Neural cell (in vitro differentiated cells): ENCODE measurements at regions not wholly inside any gene's neighbourhood (a gene's known extent, or its start where the extent isn't known, plus 50 kb on each side); places are given as distances from the start of the nearest gene placed in this dataset.

ENCODE experiments used
- H2AFZ ChIP-seq: fragments of 200-600, 300-800 bp; sonication (generic), shearing (Covaris generic); 2 replicates; pipeline ENCODE4 v1.6.0; 2014; ENCODE audit warnings: low read depth, mild to moderate bottlenecking, antibody characterized with exemption, low read length, moderate library complexity
- H3F3A ChIP-seq: fragments of 200-600 bp; shearing (Covaris generic); 2 replicates; pipeline ENCODE4 v1.6.1; 2016; ENCODE audit warnings: mild to moderate bottlenecking, moderate library complexity, mixed read lengths, antibody characterized with exemption, low read length; ENCODE audit not compliant: insufficient read depth, poor library complexity, severe bottlenecking
- H3K27ac ChIP-seq: fragments of 200-600, 300-800 bp; sonication (generic), shearing (Covaris generic); 2 replicates; pipeline ENCODE4 v1.5.1; 2014; ENCODE audit warnings: mild to moderate bottlenecking, low read length, moderate library complexity
- H3K27me3 ChIP-seq: fragments of 300-800, 200-600 bp; sonication (generic), shearing (Covaris generic); 2 replicates; pipeline ENCODE4 v1.6.0; 2014; ENCODE audit warnings: mild to moderate bottlenecking, low read depth, low read length, moderate library complexity; ENCODE audit not compliant: insufficient read depth
- H3K36me3 ChIP-seq: fragments of 300-800, 200-600 bp; sonication (generic), shearing (Covaris generic); 2 replicates; pipeline ENCODE4 v1.5.1; 2014; ENCODE audit warnings: mild to moderate bottlenecking, antibody characterized with exemption, low read length, moderate library complexity; ENCODE audit not compliant: insufficient read depth
- H3K4me2 ChIP-seq: fragments of 300-800, 200-600 bp; sonication (generic), shearing (Covaris generic); 2 replicates; pipeline ENCODE4 v1.6.0; 2014; ENCODE audit warnings: mild to moderate bottlenecking, low read length
- H3K4me3 ChIP-seq: fragments of 300-800, 200-600 bp; sonication (generic), shearing (Covaris generic); 2 replicates; pipeline ENCODE4 v1.5.1; 2014; ENCODE audit warnings: mild to moderate bottlenecking, low read length, moderate library complexity
- H3K79me2 ChIP-seq: fragments of 200-600 bp; shearing (Covaris generic); replicated peaks from 2 replicates; pipeline ENCODE4 v1.6.0; 2014; ENCODE audit warnings: mild to moderate bottlenecking, low read length, moderate library complexity; ENCODE audit not compliant: insufficient read depth
- H3K9ac ChIP-seq: fragments of 300-800, 200-600 bp; sonication (generic), shearing (Covaris generic); 2 replicates; pipeline ENCODE4 v1.6.1; 2016; ENCODE audit warnings: mild to moderate bottlenecking, low read length, mixed read lengths
- H3K9me2 ChIP-seq: fragments of 200-600 bp; shearing (Covaris generic); 2 replicates; pipeline ENCODE4 v1.6.1; 2016; ENCODE audit warnings: mild to moderate bottlenecking, low read length, mixed read lengths; ENCODE audit not compliant: insufficient read depth
- H3K9me3 ChIP-seq: fragments of 200-600, 300-800 bp; sonication (generic), shearing (Covaris generic); 2 replicates; pipeline ENCODE4 v1.6.1; 2016; ENCODE audit warnings: mild to moderate bottlenecking, mixed run types, low read length, moderate library complexity, mixed read lengths
- H4K20me1 ChIP-seq: fragments of 200-600 bp; shearing (Covaris generic); 2 replicates; pipeline ENCODE4 v1.6.1; 2016; ENCODE audit warnings: mild to moderate bottlenecking, mixed run types; ENCODE audit not compliant: insufficient read depth
- CTCF ChIP-seq: fragments of 450-650 bp; IDR thresholded peaks from 2 replicates; pipeline ENCODE4 v1.5.1; 2014; ENCODE audit warnings: antibody characterized with exemption, mild to moderate bottlenecking, moderate library complexity; ENCODE audit not compliant: poor library complexity, severe bottlenecking
- EP300 ChIP-seq: fragments of 450-650 bp; conservative IDR thresholded peaks from 2 replicates; pipeline ENCODE4 v1.6.1; 2014; ENCODE audit warnings: antibody characterized with exemption, mild to moderate bottlenecking, moderate library complexity; ENCODE audit not compliant: poor library complexity, severe bottlenecking
- EZH2 ChIP-seq: fragments of 200-600, 300-800 bp; shearing (Covaris generic), sonication (generic); IDR thresholded peaks from 2 replicates; pipeline ENCODE4 v1.6.1; 2014; ENCODE audit warnings: antibody characterized with exemption, low read length, borderline replicate concordance, mild to moderate bottlenecking; ENCODE audit not compliant: insufficient read depth, poor library complexity, severe bottlenecking
- MXI1 ChIP-seq: fragments of 450-650 bp; conservative IDR thresholded peaks from 2 replicates; pipeline ENCODE4 v1.6.1; 2014; ENCODE audit warnings: antibody characterized with exemption, mild to moderate bottlenecking; ENCODE audit not compliant: poor library complexity, severe bottlenecking
- POLR2AphosphoS5 ChIP-seq: IDR thresholded peaks from 2 replicates; pipeline ENCODE4 v1.6.1; 2012
- RAD21 ChIP-seq: fragments of 450-650 bp; conservative IDR thresholded peaks from 2 replicates; pipeline ENCODE4 v1.6.1; 2014; ENCODE audit warnings: antibody characterized with exemption, mild to moderate bottlenecking, moderate library complexity
- REST ChIP-seq: IDR thresholded peaks from 2 replicates; pipeline ENCODE4 v1.6.1; 2012; ENCODE audit warnings: borderline replicate concordance
- SMC3 ChIP-seq: fragments of 450-650 bp; conservative IDR thresholded peaks from 2 replicates; pipeline ENCODE4 v1.6.1; 2014; ENCODE audit warnings: antibody characterized with exemption, mild to moderate bottlenecking, moderate library complexity; ENCODE audit not compliant: poor library complexity
- TAF1 ChIP-seq: IDR thresholded peaks from 2 replicates; pipeline ENCODE4 v1.6.1; 2012; ENCODE audit warnings: low read depth

- TF ChIP-seq MXI1 (no peak), TAF1 (no peak), RAD21 (no peak), CTCF (no peak), EZH2 (no peak)
- no peaks in the 10 kb centered on the region for H3K9me3 ChIP-seq
- no peaks in the 10 kb centered on the region for H4K20me1 ChIP-seq
- H2AFZ ChIP-seq: no peak overlapping the region
- no peaks in the 10 kb centered on the region for H3K79me2 ChIP-seq
- H3K9ac ChIP-seq: no peak overlapping the region
- no peaks in the 10 kb centered on the region for H3F3A ChIP-seq
- no peak overlapping the region for H3K27ac ChIP-seq
- H3K4me2 ChIP-seq: no peak overlapping the region
- no peaks in the 10 kb centered on the region for H3K27me3 ChIP-seq
- H3K4me3 ChIP-seq: no peak overlapping the region
- H3K9me2 ChIP-seq: no peaks in the 10 kb centered on the region
- no peaks in the 10 kb centered on the region for H3K36me3 ChIP-seq
These were observed 919.9 kb downstream of the TUSC7 start for GRCh38 chr3:117629505-117629904.

DNA sequence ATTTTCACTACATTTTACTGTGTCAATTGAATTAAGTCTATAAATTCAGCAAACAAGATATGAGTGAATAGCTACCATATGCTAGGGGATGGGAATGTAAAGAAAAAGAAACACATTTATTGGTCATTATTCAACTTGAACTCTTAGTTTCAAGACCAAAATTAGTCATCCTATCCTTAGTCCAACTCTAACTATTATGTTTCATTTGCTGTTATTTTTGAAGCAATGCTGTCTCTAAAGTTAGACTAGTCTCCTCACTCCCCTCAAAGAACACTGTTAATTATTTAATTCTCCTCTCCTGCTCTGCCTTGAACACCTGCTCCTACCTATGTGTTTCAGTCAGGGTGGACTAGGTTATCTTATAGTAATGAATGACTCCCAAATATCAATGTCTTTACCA lies 920.9 kb downstream of the TUSC7 start:
- H3K36me3 ChIP-seq: no peaks in the 10 kb centered on the region
- H3K9me2 ChIP-seq: no peaks in the 10 kb centered on the region
- H3K79me2 ChIP-seq: no peaks in the 10 kb centered on the region
- no peak overlapping the region for H3K4me3 ChIP-seq
- no peak overlapping the region for H3K27ac ChIP-seq
- H4K20me1 ChIP-seq: no peaks in the 10 kb centered on the region
- H3K9me3 ChIP-seq: no peaks in the 10 kb centered on the region
- TF ChIP-seq SMC3: no peak
- TF ChIP-seq TAF1: no peak
- TF ChIP-seq EZH2: no peak
- TF ChIP-seq EP300: no peak
- no peak for TF ChIP-seq REST
- TF ChIP-seq POLR2AphosphoS5: no peak
- no peak for TF ChIP-seq RAD21
- no peak for TF ChIP-seq MXI1
- no peak overlapping the region for H2AFZ ChIP-seq
- H3K9ac ChIP-seq: no peak overlapping the region
- no peaks in the 10 kb centered on the region for H3F3A ChIP-seq
- H3K4me2 ChIP-seq: no peak overlapping the region
- H3K27me3 ChIP-seq: no peaks in the 10 kb centered on the region

DNA sequence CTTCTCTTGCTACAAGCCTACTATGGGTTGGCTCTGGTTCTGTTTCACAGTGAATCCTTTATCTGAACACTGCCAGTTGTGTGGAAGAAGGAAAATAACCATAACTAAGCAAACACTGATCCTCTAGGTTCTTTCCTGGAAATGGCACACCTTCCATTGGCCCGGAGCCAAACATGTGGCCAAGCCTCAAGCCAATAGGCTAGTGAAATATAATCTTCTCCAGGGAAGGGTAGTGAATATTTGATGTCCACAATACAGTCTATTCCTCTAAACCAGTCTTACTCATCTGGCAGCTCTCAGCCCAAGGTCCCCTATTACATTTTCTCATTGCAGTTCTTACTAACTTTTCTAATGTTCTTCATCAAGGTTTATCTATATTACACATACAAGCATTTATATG lies 921.3 kb downstream of the TUSC7 start:
- Histone ChIP-seq H2AFZ (no peak overlapping the region), H3K36me3 (no peaks in the 10 kb centered on the region), H3K9ac (no peak overlapping the region)

More for the DNA sequence above, 921.3 kb downstream of the TUSC7 start:
- Histone ChIP-seq H3F3A (no peaks in the 10 kb centered on the region), H3K27me3 (no peaks in the 10 kb centered on the region), H4K20me1 (no peaks in the 10 kb centered on the region), H3K9me2 (no peaks in the 10 kb centered on the region), H3K79me2 (no peaks in the 10 kb centered on the region), H3K4me3 (no peak overlapping the region), H3K9me3 (no peaks in the 10 kb centered on the region), H3K4me2 (no peak overlapping the region), H3K27ac (no peak overlapping the region)
- no peak for TF ChIP-seq RAD21
- no peak for TF ChIP-seq REST
- TF ChIP-seq CTCF: no peak
- no peak for TF ChIP-seq POLR2AphosphoS5
- TF ChIP-seq SMC3: no peak
- no peak for TF ChIP-seq TAF1
- no peak for TF ChIP-seq EZH2
- no peak for TF ChIP-seq EP300
- no peak for TF ChIP-seq MXI1
